SW 1271 (cell line): ENCODE measurements at regions not wholly inside any gene's neighbourhood (a gene's known extent, or its start where the extent isn't known, plus 50 kb on each side); places are given as distances from the start of the nearest gene placed in this dataset.

Experiments
- DNase-seq, 2 experiments: peaks; one replicate each; lab custom pipeline; 2025; lab: John Stamatoyannopoulos, UW

GRCh38 chr5:81856948-81857928 is 106.3 kb upstream of the SSBP2 start:
- DNase-seq = peak in 1 of 2 experiments; percentile 30

GRCh38 chr5:81855591-81855990 is 104.7 kb upstream of the SSBP2 start:
- no peak for DNase-seq

- no peak for DNase-seq
These were observed 104.0 kb upstream of the SSBP2 start for GRCh38 chr5:81854915-81855314.

- DNase-seq = no peak
These were observed 103.6 kb upstream of the SSBP2 start for GRCh38 chr5:81854485-81854884.

GRCh38 chr5:81853030-81853357 is 102.1 kb upstream of the SSBP2 start:
- DNase-seq = no peak

- DNase-seq = no peak
These were observed 101.6 kb upstream of the SSBP2 start for GRCh38 chr5:81852291-81853029.

- DNase-seq = peak; percentile 72 to 89
These were observed 100.7 kb upstream of the SSBP2 start for GRCh38 chr5:81851481-81852178.

- DNase-seq = no peak
These were observed 99.8 kb upstream of the SSBP2 start for GRCh38 chr5:81850501-81851357.

GRCh38 chr5:81849770-81850367 is 99.0 kb upstream of the SSBP2 start:
- DNase-seq = no peak

- DNase-seq = no peak
These were observed 97.5 kb upstream of the SSBP2 start for GRCh38 chr5:81848362-81848880.

- DNase-seq = no peak
These were observed 95.4 kb upstream of the SSBP2 start for GRCh38 chr5:81846301-81846700.

GRCh38 chr5:81843845-81844244 is 92.9 kb upstream of the SSBP2 start:
- no peak for DNase-seq

GRCh38 chr5:81842795-81843398 is 92.0 kb upstream of the SSBP2 start:
- no peak for DNase-seq

GRCh38 chr5:81839034-81839433 is 88.1 kb upstream of the SSBP2 start:
- no peak for DNase-seq

- peak in 1 of 2 experiments; percentile 56 for DNase-seq
These were observed 87.5 kb upstream of the SSBP2 start for GRCh38 chr5:81838307-81838906.

GRCh38 chr5:81837667-81838306 is 86.9 kb upstream of the SSBP2 start:
- DNase-seq = no peak

- DNase-seq = no peak
These were observed 85.0 kb upstream of the SSBP2 start for GRCh38 chr5:81835814-81836367.

- no peak for DNase-seq
These were observed 83.2 kb upstream of the SSBP2 start for GRCh38 chr5:81834021-81834660.

- DNase-seq = no peak
These were observed 79.7 kb upstream of the SSBP2 start for GRCh38 chr5:81830596-81830995.
